Neural cell (in vitro differentiated cells): ENCODE measurements at regions not wholly inside any gene's neighbourhood (a gene's known extent, or its start where the extent isn't known, plus 50 kb on each side); places are given as distances from the start of the nearest gene placed in this dataset.

Source experiments
- H2AFZ ChIP-seq: fragments of 200-600, 300-800 bp; sonication (generic), shearing (Covaris generic); 2 replicates; pipeline ENCODE4 v1.6.0; 2014; ENCODE audit warnings: low read depth, mild to moderate bottlenecking, antibody characterized with exemption, low read length, moderate library complexity
- H3F3A ChIP-seq: fragments of 200-600 bp; shearing (Covaris generic); 2 replicates; pipeline ENCODE4 v1.6.1; 2016; ENCODE audit warnings: mild to moderate bottlenecking, moderate library complexity, mixed read lengths, antibody characterized with exemption, low read length; ENCODE audit not compliant: insufficient read depth, poor library complexity, severe bottlenecking
- H3K27ac ChIP-seq: fragments of 200-600, 300-800 bp; sonication (generic), shearing (Covaris generic); 2 replicates; pipeline ENCODE4 v1.5.1; 2014; ENCODE audit warnings: mild to moderate bottlenecking, low read length, moderate library complexity
- H3K27me3 ChIP-seq: fragments of 300-800, 200-600 bp; sonication (generic), shearing (Covaris generic); 2 replicates; pipeline ENCODE4 v1.6.0; 2014; ENCODE audit warnings: mild to moderate bottlenecking, low read depth, low read length, moderate library complexity; ENCODE audit not compliant: insufficient read depth
- H3K36me3 ChIP-seq: fragments of 300-800, 200-600 bp; sonication (generic), shearing (Covaris generic); 2 replicates; pipeline ENCODE4 v1.5.1; 2014; ENCODE audit warnings: mild to moderate bottlenecking, antibody characterized with exemption, low read length, moderate library complexity; ENCODE audit not compliant: insufficient read depth
- H3K4me2 ChIP-seq: fragments of 300-800, 200-600 bp; sonication (generic), shearing (Covaris generic); 2 replicates; pipeline ENCODE4 v1.6.0; 2014; ENCODE audit warnings: mild to moderate bottlenecking, low read length
- H3K4me3 ChIP-seq: fragments of 300-800, 200-600 bp; sonication (generic), shearing (Covaris generic); 2 replicates; pipeline ENCODE4 v1.5.1; 2014; ENCODE audit warnings: mild to moderate bottlenecking, low read length, moderate library complexity
- H3K79me2 ChIP-seq: fragments of 200-600 bp; shearing (Covaris generic); replicated peaks from 2 replicates; pipeline ENCODE4 v1.6.0; 2014; ENCODE audit warnings: mild to moderate bottlenecking, low read length, moderate library complexity; ENCODE audit not compliant: insufficient read depth
- H3K9ac ChIP-seq: fragments of 300-800, 200-600 bp; sonication (generic), shearing (Covaris generic); 2 replicates; pipeline ENCODE4 v1.6.1; 2016; ENCODE audit warnings: mild to moderate bottlenecking, low read length, mixed read lengths
- H3K9me2 ChIP-seq: fragments of 200-600 bp; shearing (Covaris generic); 2 replicates; pipeline ENCODE4 v1.6.1; 2016; ENCODE audit warnings: mild to moderate bottlenecking, low read length, mixed read lengths; ENCODE audit not compliant: insufficient read depth
- H3K9me3 ChIP-seq: fragments of 200-600, 300-800 bp; sonication (generic), shearing (Covaris generic); 2 replicates; pipeline ENCODE4 v1.6.1; 2016; ENCODE audit warnings: mild to moderate bottlenecking, mixed run types, low read length, moderate library complexity, mixed read lengths
- H4K20me1 ChIP-seq: fragments of 200-600 bp; shearing (Covaris generic); 2 replicates; pipeline ENCODE4 v1.6.1; 2016; ENCODE audit warnings: mild to moderate bottlenecking, mixed run types; ENCODE audit not compliant: insufficient read depth
- EP300 ChIP-seq: fragments of 450-650 bp; conservative IDR thresholded peaks from 2 replicates; pipeline ENCODE4 v1.6.1; 2014; ENCODE audit warnings: antibody characterized with exemption, mild to moderate bottlenecking, moderate library complexity; ENCODE audit not compliant: poor library complexity, severe bottlenecking
- EZH2 ChIP-seq: fragments of 200-600, 300-800 bp; shearing (Covaris generic), sonication (generic); IDR thresholded peaks from 2 replicates; pipeline ENCODE4 v1.6.1; 2014; ENCODE audit warnings: antibody characterized with exemption, low read length, borderline replicate concordance, mild to moderate bottlenecking; ENCODE audit not compliant: insufficient read depth, poor library complexity, severe bottlenecking
- MXI1 ChIP-seq: fragments of 450-650 bp; conservative IDR thresholded peaks from 2 replicates; pipeline ENCODE4 v1.6.1; 2014; ENCODE audit warnings: antibody characterized with exemption, mild to moderate bottlenecking; ENCODE audit not compliant: poor library complexity, severe bottlenecking
- POLR2AphosphoS5 ChIP-seq: IDR thresholded peaks from 2 replicates; pipeline ENCODE4 v1.6.1; 2012
- RAD21 ChIP-seq: fragments of 450-650 bp; conservative IDR thresholded peaks from 2 replicates; pipeline ENCODE4 v1.6.1; 2014; ENCODE audit warnings: antibody characterized with exemption, mild to moderate bottlenecking, moderate library complexity
- SMC3 ChIP-seq: fragments of 450-650 bp; conservative IDR thresholded peaks from 2 replicates; pipeline ENCODE4 v1.6.1; 2014; ENCODE audit warnings: antibody characterized with exemption, mild to moderate bottlenecking, moderate library complexity; ENCODE audit not compliant: poor library complexity
- TAF1 ChIP-seq: IDR thresholded peaks from 2 replicates; pipeline ENCODE4 v1.6.1; 2012; ENCODE audit warnings: low read depth
- TF ChIP-seq, protein P1 (sequence below): IDR thresholded peaks from 2 replicates; pipeline ENCODE4 v1.6.1; 2012; ENCODE audit warnings: borderline replicate concordance
- TF ChIP-seq, protein P2 (sequence below): fragments of 450-650 bp; IDR thresholded peaks from 2 replicates; pipeline ENCODE4 v1.5.1; 2014; ENCODE audit warnings: antibody characterized with exemption, mild to moderate bottlenecking, moderate library complexity; ENCODE audit not compliant: poor library complexity, severe bottlenecking

DNA sequence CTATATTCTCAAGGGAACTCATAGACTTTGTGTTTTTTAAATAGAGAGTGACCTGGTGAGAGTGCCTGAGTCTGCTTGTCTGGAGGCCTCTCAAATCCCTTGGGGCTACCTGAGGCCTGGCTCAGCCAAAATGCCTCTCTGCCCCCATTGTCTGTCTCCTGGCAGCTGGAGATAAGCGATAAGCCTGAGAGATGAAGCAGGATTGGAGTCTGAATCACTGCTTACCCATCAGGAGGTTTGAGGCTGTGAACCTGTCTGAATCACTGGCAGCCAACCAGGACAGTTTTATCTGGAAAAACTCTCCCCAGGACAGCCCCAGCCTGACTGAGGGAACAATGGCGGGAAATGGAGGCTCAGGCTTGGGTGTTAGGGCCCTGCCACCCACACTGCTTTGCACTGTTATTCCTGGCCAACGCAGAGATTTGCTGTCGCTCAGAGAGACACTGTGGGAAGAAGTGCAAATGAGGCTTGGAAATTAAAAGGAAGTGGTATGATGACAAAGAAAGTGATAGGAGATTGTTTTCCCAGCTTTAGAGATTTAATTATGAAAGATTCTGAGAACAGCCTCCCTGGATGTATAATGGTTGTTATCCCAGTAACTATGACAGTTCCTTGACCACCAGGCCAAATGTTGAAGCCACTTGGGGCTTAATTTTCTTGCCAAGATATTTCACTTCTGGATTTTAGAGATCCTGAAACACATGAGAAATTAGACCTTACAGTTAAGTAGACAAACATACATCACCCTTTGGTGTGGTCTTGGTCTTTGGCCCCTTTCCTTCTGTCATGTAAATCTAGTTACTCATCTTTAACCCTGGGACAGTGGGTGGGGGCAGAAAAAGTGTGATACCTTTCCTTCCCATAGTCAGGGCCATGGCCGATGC, 102.1 kb downstream of the RASSF10 start:
- Histone ChIP-seq H3K27me3 (no peaks in the 10 kb centered on the region), H3K4me3 (no peak overlapping the region), H3K9me2 (no peaks in the 10 kb centered on the region), H3K9me3 (no peaks in the 10 kb centered on the region), H4K20me1 (no peaks in the 10 kb centered on the region), H3K27ac (no peak overlapping the region), H3K4me2 (no peak overlapping the region), H3F3A (no peaks in the 10 kb centered on the region), H3K36me3 (no peaks in the 10 kb centered on the region), H3K9ac (no peak overlapping the region), H3K79me2 (no peaks in the 10 kb centered on the region), H2AFZ (no peak overlapping the region)
- TF ChIP-seq MXI1: no peak
- no peak for TF ChIP-seq RAD21
- TF ChIP-seq TAF1: no peak
- TF ChIP-seq, protein P1, sequence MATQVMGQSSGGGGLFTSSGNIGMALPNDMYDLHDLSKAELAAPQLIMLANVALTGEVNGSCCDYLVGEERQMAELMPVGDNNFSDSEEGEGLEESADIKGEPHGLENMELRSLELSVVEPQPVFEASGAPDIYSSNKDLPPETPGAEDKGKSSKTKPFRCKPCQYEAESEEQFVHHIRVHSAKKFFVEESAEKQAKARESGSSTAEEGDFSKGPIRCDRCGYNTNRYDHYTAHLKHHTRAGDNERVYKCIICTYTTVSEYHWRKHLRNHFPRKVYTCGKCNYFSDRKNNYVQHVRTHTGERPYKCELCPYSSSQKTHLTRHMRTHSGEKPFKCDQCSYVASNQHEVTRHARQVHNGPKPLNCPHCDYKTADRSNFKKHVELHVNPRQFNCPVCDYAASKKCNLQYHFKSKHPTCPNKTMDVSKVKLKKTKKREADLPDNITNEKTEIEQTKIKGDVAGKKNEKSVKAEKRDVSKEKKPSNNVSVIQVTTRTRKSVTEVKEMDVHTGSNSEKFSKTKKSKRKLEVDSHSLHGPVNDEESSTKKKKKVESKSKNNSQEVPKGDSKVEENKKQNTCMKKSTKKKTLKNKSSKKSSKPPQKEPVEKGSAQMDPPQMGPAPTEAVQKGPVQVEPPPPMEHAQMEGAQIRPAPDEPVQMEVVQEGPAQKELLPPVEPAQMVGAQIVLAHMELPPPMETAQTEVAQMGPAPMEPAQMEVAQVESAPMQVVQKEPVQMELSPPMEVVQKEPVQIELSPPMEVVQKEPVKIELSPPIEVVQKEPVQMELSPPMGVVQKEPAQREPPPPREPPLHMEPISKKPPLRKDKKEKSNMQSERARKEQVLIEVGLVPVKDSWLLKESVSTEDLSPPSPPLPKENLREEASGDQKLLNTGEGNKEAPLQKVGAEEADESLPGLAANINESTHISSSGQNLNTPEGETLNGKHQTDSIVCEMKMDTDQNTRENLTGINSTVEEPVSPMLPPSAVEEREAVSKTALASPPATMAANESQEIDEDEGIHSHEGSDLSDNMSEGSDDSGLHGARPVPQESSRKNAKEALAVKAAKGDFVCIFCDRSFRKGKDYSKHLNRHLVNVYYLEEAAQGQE: no peak
- no peak for TF ChIP-seq EZH2
- TF ChIP-seq, protein P2, sequence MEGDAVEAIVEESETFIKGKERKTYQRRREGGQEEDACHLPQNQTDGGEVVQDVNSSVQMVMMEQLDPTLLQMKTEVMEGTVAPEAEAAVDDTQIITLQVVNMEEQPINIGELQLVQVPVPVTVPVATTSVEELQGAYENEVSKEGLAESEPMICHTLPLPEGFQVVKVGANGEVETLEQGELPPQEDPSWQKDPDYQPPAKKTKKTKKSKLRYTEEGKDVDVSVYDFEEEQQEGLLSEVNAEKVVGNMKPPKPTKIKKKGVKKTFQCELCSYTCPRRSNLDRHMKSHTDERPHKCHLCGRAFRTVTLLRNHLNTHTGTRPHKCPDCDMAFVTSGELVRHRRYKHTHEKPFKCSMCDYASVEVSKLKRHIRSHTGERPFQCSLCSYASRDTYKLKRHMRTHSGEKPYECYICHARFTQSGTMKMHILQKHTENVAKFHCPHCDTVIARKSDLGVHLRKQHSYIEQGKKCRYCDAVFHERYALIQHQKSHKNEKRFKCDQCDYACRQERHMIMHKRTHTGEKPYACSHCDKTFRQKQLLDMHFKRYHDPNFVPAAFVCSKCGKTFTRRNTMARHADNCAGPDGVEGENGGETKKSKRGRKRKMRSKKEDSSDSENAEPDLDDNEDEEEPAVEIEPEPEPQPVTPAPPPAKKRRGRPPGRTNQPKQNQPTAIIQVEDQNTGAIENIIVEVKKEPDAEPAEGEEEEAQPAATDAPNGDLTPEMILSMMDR: no peak
- no peak for TF ChIP-seq POLR2AphosphoS5
- TF ChIP-seq SMC3: no peak
- TF ChIP-seq EP300: no peak

DNA sequence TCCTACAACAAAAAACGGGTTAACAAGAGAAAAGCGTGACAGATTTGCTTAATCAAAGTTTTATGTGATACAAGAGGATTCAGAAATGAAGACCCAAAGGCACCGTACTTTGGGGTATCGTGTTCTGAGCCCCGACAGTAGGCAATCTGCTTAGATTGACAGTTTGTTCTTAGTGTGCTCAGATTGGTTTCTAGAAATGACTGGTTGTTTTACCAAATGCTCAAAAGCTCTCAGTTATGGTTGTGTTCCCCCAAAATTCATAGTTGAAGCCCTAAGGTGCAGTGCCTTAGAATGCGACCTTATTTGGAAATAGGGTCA, 102.7 kb downstream of the RASSF10 start:
- H3K4me3 ChIP-seq: no peak overlapping the region
- no peaks in the 10 kb centered on the region for H3F3A ChIP-seq
- H2AFZ ChIP-seq: no peak overlapping the region
- no peak overlapping the region for H3K27ac ChIP-seq
- H3K36me3 ChIP-seq: no peaks in the 10 kb centered on the region
- no peak overlapping the region for H3K9ac ChIP-seq
- no peaks in the 10 kb centered on the region for H3K9me2 ChIP-seq
- H3K27me3 ChIP-seq: no peaks in the 10 kb centered on the region
- H4K20me1 ChIP-seq: no peaks in the 10 kb centered on the region
- H3K9me3 ChIP-seq: no peaks in the 10 kb centered on the region
- no peak for TF ChIP-seq RAD21
- no peak for TF ChIP-seq MXI1
- TF ChIP-seq EP300: no peak
- TF ChIP-seq, protein P1: no peak
- TF ChIP-seq EZH2: no peak
- no peak for TF ChIP-seq SMC3
- no peak for TF ChIP-seq POLR2AphosphoS5
- TF ChIP-seq TAF1: no peak
- TF ChIP-seq, protein P2: no peak
- no peaks in the 10 kb centered on the region for H3K79me2 ChIP-seq
- no peak overlapping the region for H3K4me2 ChIP-seq
